Loucy (cell line): ENCODE measurements at regions not wholly inside any gene's neighbourhood (a gene's known extent, or its start where the extent isn't known, plus 50 kb on each side); places are given as distances from the start of the nearest gene placed in this dataset.

Experiments used
- CTCF ChIP-seq: fragments of 200-600 bp; sonication (generic); conservative IDR thresholded peaks from 2 replicates; pipeline ENCODE4 v1.5.1; 2014; ENCODE audit warnings: mild to moderate bottlenecking, antibody characterized with exemption, low read length
- EZH2phosphoT487 ChIP-seq: fragments of 200-600 bp; IDR thresholded peaks from 2 replicates; pipeline ENCODE4 v1.6.1; 2018; ENCODE audit warnings: antibody characterized with exemption, mild to moderate bottlenecking, moderate library complexity, borderline replicate concordance

- TF ChIP-seq CTCF (no peak), EZH2phosphoT487 (no peak)
These were observed 224.0 kb upstream of the ISX start for GRCh38 chr22:34841911-34842310.
